IMR-90 (cell line): ENCODE measurements at regions not wholly inside any gene's neighbourhood (a gene's known extent, or its start where the extent isn't known, plus 50 kb on each side); places are given as distances from the start of the nearest gene placed in this dataset.

Experiments
- BHLHE40 ChIP-seq: fragments of 150-350 bp; IDR thresholded peaks from 2 replicates; pipeline ENCODE4 v1.6.1; 2016; ENCODE audit warnings: mild to moderate bottlenecking, low read depth, low read length
- CEBPB ChIP-seq: IDR thresholded peaks from 2 replicates; pipeline ENCODE4 v1.6.1; 2012; ENCODE audit warnings: low read depth, low read length, improper control_type of control experiment
- MAFK ChIP-seq: IDR thresholded peaks from 2 replicates; pipeline ENCODE4 v1.6.1; 2012; ENCODE audit warnings: low read depth, low read length, improper control_type of control experiment
- MAZ ChIP-seq: IDR thresholded peaks from 2 replicates; pipeline ENCODE4 v1.6.1; 2012; ENCODE audit warnings: low read depth, mild to moderate bottlenecking, low read length, improper control_type of control experiment, moderate library complexity, borderline replicate concordance
- MXI1 ChIP-seq: IDR thresholded peaks from 2 replicates; pipeline ENCODE4 v1.6.1; 2012; ENCODE audit warnings: low read depth, mild to moderate bottlenecking, low read length, moderate library complexity, borderline replicate concordance
- POLR2A ChIP-seq: IDR thresholded peaks from 2 replicates; pipeline ENCODE4 v1.6.1; 2012; ENCODE audit warnings: mild to moderate bottlenecking, low read depth, low read length
- RAD21 ChIP-seq: IDR thresholded peaks from 2 replicates; pipeline ENCODE4 v1.6.1; 2012; ENCODE audit warnings: low read length, improper control_type of control experiment
- RCOR1 ChIP-seq: IDR thresholded peaks from 2 replicates; pipeline ENCODE4 v1.6.1; 2012; ENCODE audit warnings: mild to moderate bottlenecking, low read length, improper control_type of control experiment; ENCODE audit not compliant: insufficient replicate concordance
- RFX5 ChIP-seq: IDR thresholded peaks from 2 replicates; pipeline ENCODE4 v1.8.0; 2012; ENCODE audit warnings: low read depth, mild to moderate bottlenecking, low read length, moderate library complexity
- SMC3 ChIP-seq: fragments of 150-350 bp; IDR thresholded peaks from 2 replicates; pipeline ENCODE4 v1.6.1; 2016; ENCODE audit warnings: low read depth, mild to moderate bottlenecking, antibody characterized with exemption, low read length, moderate library complexity
- USF2 ChIP-seq: fragments of 150-350 bp; IDR thresholded peaks from 2 replicates; pipeline ENCODE4 v1.6.1; 2017; ENCODE audit warnings: mild to moderate bottlenecking, antibody characterized with exemption, low read length, low read depth
- TF ChIP-seq, protein P1 (sequence below): conservative IDR thresholded peaks from 2 replicates; pipeline ENCODE4 v1.5.1; 2012; ENCODE audit warnings: mild to moderate bottlenecking, low read depth, low read length, improper control_type of control experiment

DNA sequence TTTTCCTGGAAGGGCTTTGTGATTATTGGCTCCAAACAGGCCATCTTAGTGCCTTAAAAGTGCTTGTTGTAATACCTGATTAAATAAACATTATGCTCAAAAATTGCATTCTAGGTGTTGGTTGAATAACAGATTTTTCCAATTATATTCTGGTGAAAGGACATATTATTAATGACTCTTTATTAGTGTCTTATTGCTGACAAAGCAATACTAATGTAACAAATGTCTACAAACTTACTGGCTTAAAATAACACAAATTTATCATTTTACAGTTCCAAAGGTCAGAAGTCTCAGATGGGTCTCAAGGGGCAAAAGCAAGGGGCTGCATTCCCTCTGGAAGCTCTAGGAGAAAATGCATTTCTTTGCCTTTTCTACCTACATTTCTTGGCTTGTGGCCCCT, 86.9 kb upstream of the CPM start:
- TF ChIP-seq, protein P1, sequence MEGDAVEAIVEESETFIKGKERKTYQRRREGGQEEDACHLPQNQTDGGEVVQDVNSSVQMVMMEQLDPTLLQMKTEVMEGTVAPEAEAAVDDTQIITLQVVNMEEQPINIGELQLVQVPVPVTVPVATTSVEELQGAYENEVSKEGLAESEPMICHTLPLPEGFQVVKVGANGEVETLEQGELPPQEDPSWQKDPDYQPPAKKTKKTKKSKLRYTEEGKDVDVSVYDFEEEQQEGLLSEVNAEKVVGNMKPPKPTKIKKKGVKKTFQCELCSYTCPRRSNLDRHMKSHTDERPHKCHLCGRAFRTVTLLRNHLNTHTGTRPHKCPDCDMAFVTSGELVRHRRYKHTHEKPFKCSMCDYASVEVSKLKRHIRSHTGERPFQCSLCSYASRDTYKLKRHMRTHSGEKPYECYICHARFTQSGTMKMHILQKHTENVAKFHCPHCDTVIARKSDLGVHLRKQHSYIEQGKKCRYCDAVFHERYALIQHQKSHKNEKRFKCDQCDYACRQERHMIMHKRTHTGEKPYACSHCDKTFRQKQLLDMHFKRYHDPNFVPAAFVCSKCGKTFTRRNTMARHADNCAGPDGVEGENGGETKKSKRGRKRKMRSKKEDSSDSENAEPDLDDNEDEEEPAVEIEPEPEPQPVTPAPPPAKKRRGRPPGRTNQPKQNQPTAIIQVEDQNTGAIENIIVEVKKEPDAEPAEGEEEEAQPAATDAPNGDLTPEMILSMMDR = no peak
- TF ChIP-seq RFX5 (no peak), RAD21 (no peak), BHLHE40 (no peak), MAZ (no peak), RCOR1 (no peak), POLR2A (no peak), CEBPB (no peak), USF2 (no peak), MXI1 (no peak), MAFK (peak; percentile 88), SMC3 (no peak)
